ENCODE measurements at regions not wholly inside any gene's neighbourhood (a gene's known extent, or its start where the extent isn't known, plus 50 kb on each side); places are given as distances from the start of the nearest gene placed in this dataset.

DNA sequence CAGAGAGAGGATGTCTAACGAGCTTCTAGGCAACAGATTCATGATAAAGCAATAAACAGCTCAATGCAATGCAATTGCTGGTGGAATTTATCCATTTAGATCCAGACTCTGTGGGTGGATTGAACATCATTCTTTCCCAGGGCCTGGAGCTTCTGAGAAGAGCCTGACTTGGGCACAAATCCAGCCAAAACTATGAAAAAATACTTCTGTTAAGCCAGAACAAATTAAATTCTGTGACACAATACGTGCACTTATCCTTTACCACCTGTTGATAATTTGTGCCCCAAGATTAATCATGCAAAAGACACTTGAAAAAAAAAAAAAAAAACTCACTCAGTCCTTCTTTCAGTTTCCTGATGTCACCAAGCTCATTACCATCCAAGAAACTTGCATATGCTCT is 446.0 kb upstream of the DCN start:
- TF ChIP-seq, protein P1, sequence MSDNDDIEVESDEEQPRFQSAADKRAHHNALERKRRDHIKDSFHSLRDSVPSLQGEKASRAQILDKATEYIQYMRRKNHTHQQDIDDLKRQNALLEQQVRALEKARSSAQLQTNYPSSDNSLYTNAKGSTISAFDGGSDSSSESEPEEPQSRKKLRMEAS (IDR thresholded peaks at IDR 0.05) = no peak
- TF ChIP-seq TAF1 (conservative IDR thresholded peaks at IDR 0.05) = no peak
- TF ChIP-seq, protein P2, sequence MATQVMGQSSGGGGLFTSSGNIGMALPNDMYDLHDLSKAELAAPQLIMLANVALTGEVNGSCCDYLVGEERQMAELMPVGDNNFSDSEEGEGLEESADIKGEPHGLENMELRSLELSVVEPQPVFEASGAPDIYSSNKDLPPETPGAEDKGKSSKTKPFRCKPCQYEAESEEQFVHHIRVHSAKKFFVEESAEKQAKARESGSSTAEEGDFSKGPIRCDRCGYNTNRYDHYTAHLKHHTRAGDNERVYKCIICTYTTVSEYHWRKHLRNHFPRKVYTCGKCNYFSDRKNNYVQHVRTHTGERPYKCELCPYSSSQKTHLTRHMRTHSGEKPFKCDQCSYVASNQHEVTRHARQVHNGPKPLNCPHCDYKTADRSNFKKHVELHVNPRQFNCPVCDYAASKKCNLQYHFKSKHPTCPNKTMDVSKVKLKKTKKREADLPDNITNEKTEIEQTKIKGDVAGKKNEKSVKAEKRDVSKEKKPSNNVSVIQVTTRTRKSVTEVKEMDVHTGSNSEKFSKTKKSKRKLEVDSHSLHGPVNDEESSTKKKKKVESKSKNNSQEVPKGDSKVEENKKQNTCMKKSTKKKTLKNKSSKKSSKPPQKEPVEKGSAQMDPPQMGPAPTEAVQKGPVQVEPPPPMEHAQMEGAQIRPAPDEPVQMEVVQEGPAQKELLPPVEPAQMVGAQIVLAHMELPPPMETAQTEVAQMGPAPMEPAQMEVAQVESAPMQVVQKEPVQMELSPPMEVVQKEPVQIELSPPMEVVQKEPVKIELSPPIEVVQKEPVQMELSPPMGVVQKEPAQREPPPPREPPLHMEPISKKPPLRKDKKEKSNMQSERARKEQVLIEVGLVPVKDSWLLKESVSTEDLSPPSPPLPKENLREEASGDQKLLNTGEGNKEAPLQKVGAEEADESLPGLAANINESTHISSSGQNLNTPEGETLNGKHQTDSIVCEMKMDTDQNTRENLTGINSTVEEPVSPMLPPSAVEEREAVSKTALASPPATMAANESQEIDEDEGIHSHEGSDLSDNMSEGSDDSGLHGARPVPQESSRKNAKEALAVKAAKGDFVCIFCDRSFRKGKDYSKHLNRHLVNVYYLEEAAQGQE (IDR thresholded peaks at IDR 0.05) = no peak
- TF ChIP-seq, protein P3, sequence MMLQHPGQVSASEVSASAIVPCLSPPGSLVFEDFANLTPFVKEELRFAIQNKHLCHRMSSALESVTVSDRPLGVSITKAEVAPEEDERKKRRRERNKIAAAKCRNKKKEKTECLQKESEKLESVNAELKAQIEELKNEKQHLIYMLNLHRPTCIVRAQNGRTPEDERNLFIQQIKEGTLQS (IDR thresholded peaks at IDR 0.05) = no peak
- TF ChIP-seq, protein P4, sequence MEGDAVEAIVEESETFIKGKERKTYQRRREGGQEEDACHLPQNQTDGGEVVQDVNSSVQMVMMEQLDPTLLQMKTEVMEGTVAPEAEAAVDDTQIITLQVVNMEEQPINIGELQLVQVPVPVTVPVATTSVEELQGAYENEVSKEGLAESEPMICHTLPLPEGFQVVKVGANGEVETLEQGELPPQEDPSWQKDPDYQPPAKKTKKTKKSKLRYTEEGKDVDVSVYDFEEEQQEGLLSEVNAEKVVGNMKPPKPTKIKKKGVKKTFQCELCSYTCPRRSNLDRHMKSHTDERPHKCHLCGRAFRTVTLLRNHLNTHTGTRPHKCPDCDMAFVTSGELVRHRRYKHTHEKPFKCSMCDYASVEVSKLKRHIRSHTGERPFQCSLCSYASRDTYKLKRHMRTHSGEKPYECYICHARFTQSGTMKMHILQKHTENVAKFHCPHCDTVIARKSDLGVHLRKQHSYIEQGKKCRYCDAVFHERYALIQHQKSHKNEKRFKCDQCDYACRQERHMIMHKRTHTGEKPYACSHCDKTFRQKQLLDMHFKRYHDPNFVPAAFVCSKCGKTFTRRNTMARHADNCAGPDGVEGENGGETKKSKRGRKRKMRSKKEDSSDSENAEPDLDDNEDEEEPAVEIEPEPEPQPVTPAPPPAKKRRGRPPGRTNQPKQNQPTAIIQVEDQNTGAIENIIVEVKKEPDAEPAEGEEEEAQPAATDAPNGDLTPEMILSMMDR (IDR thresholded peaks at IDR 0.05; ENCODE audit: low read depth, low read length, missing input control) = no peak

All from liver (tissue), 3 donors.